ENCODE measurements at regions not wholly inside any gene's neighbourhood (a gene's known extent, or its start where the extent isn't known, plus 50 kb on each side); places are given as distances from the start of the nearest gene placed in this dataset.

DNA sequence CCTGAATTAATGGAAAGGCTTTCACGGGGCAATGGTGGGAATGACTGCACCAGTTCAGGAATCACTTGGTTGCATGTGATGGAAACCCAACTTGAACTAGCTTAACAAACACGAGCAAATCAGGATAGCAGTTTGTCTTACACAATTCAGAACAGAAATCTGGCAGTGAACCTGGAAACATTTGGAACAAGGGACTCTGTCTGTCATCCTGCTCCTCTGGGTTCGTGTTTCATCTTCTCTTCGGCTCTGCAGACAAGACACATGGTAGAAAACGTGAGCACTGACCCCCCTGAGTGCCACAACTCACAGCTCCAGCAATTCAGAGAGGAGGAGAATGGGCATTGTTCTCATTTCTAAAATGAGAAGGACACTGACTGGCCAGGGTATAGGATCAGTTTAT lies 218.1 kb upstream of the NREP start:
- ChIA-PET CTCF (no interaction called here), POLR2A (no interaction called here)
- no peak overlapping the region for H3K27ac ChIP-seq (ENCODE audit: low read depth, low read length)
- Mint-ChIP-seq H3K9me3 (peaks cover 0 to 3% (median 0%) of the 10 kb centered on the region in 11 donors), H3K27me3 (peaks cover 0 to 30% (median 2%) of the 10 kb centered on the region in 5 donors), H3K4me1 (no peaks in the 10 kb centered on the region), H3K36me3 (no peaks in the 10 kb centered on the region), H3K4me3 (no peak overlapping the region), H3K27ac (no peak overlapping the region)
- no peak overlapping the region for H3K4me3 ChIP-seq (ENCODE audit: low read length)
- H3K9me3 ChIP-seq (ENCODE audit: control insufficient read depth in 2 of 3, low read length in 3 of 3), result no peaks in the 10 kb centered on the region
- H3K4me1 ChIP-seq (ENCODE audit: control insufficient read depth in 2 of 2, insufficient read depth in 2 of 2, low read length in 2 of 2), result no peaks in the 10 kb centered on the region
- ATAC-seq (no peak), DNase-seq (no peak)
- H3K36me3 ChIP-seq (ENCODE audit: control insufficient read depth in 2 of 3, insufficient read depth in 3 of 3, low read length in 3 of 3), result no peaks in the 10 kb centered on the region
- intact Hi-C loops (cut with micrococcal nuclease), result no loop called here
- no peaks in the 10 kb centered on the region for H3K27me3 ChIP-seq (ENCODE audit: control insufficient read depth in 2 of 2, insufficient read depth in 2 of 2, low read length in 2 of 2)

- Histone ChIP-seq H3K9me3 (ENCODE audit: control insufficient read depth in 2 of 3, low read length in 3 of 3) (no peaks in the 10 kb centered on the region), H3K36me3 (ENCODE audit: control insufficient read depth in 2 of 3, insufficient read depth in 3 of 3, low read length in 3 of 3) (no peaks in the 10 kb centered on the region), H3K4me3 (ENCODE audit: low read length) (no peak overlapping the region), H3K27me3 (ENCODE audit: control insufficient read depth in 2 of 2, insufficient read depth in 2 of 2, low read length in 2 of 2) (no peaks in the 10 kb centered on the region), H3K27ac (ENCODE audit: low read depth, low read length) (no peak overlapping the region), H3K4me1 (ENCODE audit: control insufficient read depth in 2 of 2, insufficient read depth in 2 of 2, low read length in 2 of 2) (no peaks in the 10 kb centered on the region)
- H3K27ac Mint-ChIP-seq, result no peak overlapping the region
- ATAC-seq, result no peak
- ChIA-PET CTCF (no interaction called here), POLR2A (interaction anchor here (0.6 kb wide), 1 partner anchor 823 kb away, joined by 3 read pairs; no protein-coding TSS in a partner anchor)
- H3K27me3 Mint-ChIP-seq, result peaks cover 0 to 30% (median 14%) of the 10 kb centered on the region in 5 donors
- no peak for DNase-seq
- intact Hi-C loops (cut with micrococcal nuclease), result no loop called here
- H3K9me3 Mint-ChIP-seq, result peaks cover 0 to 6% (median 0%) of the 10 kb centered on the region in 11 donors
- H3K36me3 Mint-ChIP-seq, result no peaks in the 10 kb centered on the region
- no peaks in the 10 kb centered on the region for H3K4me1 Mint-ChIP-seq
- H3K4me3 Mint-ChIP-seq, result no peak overlapping the region
Observed at GRCh38 chr5:111973961-111974360, 217.0 kb upstream of the NREP start.

DNA sequence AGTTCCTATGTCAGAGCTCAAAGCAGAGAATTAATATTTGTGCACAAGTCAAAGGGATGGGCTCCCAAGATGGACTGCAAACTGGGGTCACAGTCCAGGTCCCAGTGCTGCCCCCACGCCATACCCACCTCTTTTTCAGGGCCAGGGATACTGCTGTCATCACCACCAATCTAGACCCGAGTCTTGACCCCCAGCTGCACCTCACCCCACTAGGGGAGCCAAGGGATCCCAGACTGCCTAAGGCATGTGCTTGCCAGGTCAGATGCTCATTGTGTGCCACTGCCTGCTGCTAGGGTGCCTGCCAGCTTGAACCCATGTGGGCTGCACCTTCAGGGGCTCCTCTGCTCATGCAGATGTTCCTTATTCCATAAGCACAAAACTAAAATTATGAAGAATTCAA lies 215.6 kb upstream of the NREP start:
- ChIA-PET CTCF (no interaction called here), POLR2A (no interaction called here)
- no peak for DNase-seq
- H3K4me1 ChIP-seq (ENCODE audit: control insufficient read depth in 2 of 2, insufficient read depth in 2 of 2, low read length in 2 of 2), result no peaks in the 10 kb centered on the region
- H3K4me1 Mint-ChIP-seq, result no peaks in the 10 kb centered on the region
- H3K36me3 Mint-ChIP-seq, result no peaks in the 10 kb centered on the region
- no peaks in the 10 kb centered on the region for H3K27me3 ChIP-seq (ENCODE audit: control insufficient read depth in 2 of 2, insufficient read depth in 2 of 2, low read length in 2 of 2)
- no peaks in the 10 kb centered on the region for H3K9me3 ChIP-seq (ENCODE audit: control insufficient read depth in 2 of 3, low read length in 3 of 3)
- H3K27ac ChIP-seq (ENCODE audit: low read depth, low read length), result no peak overlapping the region
- no peak for ATAC-seq
- no peak overlapping the region for H3K4me3 Mint-ChIP-seq
- H3K9me3 Mint-ChIP-seq, result peaks cover 0 to 6% (median 0%) of the 10 kb centered on the region in 11 donors
- H3K4me3 ChIP-seq (ENCODE audit: low read length), result no peak overlapping the region
- intact Hi-C loops (cut with micrococcal nuclease), result no loop called here
- H3K27ac Mint-ChIP-seq, result no peak overlapping the region
- H3K36me3 ChIP-seq (ENCODE audit: control insufficient read depth in 2 of 3, insufficient read depth in 3 of 3, low read length in 3 of 3), result no peaks in the 10 kb centered on the region
- peaks cover 0 to 29% (median 15%) of the 10 kb centered on the region in 5 donors for H3K27me3 Mint-ChIP-seq

DNA sequence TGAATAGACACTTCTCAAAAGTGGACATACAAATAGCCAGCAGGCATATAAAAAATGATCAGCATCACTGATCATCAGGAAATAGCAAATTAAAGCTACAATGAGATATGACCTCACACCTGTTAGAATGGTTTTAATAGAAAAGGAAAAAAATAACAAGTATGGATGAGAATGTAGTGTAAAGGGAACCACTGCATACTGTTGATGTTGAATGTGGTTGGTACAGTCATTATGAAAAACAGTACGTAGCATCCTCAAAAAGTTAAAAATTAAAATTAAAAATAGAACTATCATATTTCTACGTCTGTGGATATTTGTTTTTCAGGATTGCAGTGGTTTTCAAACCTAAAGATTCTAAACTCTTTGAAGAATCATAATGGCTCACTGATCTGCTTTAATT lies 215.1 kb upstream of the NREP start:
- ChIA-PET POLR2A (no interaction called here), CTCF (no interaction called here)
- no peaks in the 10 kb centered on the region for H3K27me3 ChIP-seq (ENCODE audit: control insufficient read depth in 2 of 2, insufficient read depth in 2 of 2, low read length in 2 of 2)
- H3K9me3 Mint-ChIP-seq, result peaks cover 0 to 6% (median 0%) of the 10 kb centered on the region in 11 donors
- H3K4me1 Mint-ChIP-seq, result no peaks in the 10 kb centered on the region
- H3K27ac ChIP-seq (ENCODE audit: low read depth, low read length), result no peak overlapping the region
- peaks cover 0 to 32% (median 15%) of the 10 kb centered on the region in 5 donors for H3K27me3 Mint-ChIP-seq
- no peak overlapping the region for H3K4me3 ChIP-seq (ENCODE audit: low read length)
- H3K4me3 Mint-ChIP-seq, result no peak overlapping the region
- ATAC-seq, result no peak
- intact Hi-C loops (cut with micrococcal nuclease), result no loop called here
- H3K4me1 ChIP-seq (ENCODE audit: control insufficient read depth in 2 of 2, insufficient read depth in 2 of 2, low read length in 2 of 2), result no peaks in the 10 kb centered on the region
- H3K9me3 ChIP-seq (ENCODE audit: control insufficient read depth in 2 of 3, low read length in 3 of 3), result no peaks in the 10 kb centered on the region
- H3K27ac Mint-ChIP-seq, result no peak overlapping the region
- H3K36me3 ChIP-seq (ENCODE audit: control insufficient read depth in 2 of 3, insufficient read depth in 3 of 3, low read length in 3 of 3), result no peaks in the 10 kb centered on the region
- no peak for DNase-seq
- H3K36me3 Mint-ChIP-seq, result no peaks in the 10 kb centered on the region

DNA sequence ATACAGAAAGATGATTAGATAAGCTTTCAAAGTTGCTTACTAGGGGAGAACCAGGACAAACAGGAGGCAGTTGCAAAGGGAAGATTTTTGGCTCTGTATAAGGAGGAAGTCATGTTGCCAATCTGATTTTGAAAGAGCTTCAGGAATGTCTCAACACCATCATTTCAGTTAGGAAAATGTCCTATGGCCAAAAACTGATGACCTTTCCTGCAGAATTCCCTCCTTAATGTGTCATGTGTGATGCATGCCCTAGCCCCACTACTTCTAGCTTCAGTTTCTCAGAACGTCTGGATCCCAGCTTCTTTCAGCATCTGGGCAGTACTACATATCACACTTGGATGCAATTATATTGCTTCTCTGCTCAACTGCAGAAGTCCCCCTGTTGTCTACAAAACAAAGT lies 211.5 kb upstream of the NREP start:
- Mint-ChIP-seq H3K4me3 (no peak overlapping the region), H3K36me3 (no peaks in the 10 kb centered on the region), H3K27me3 (peaks cover 0 to 18% (median 10%) of the 10 kb centered on the region in 5 donors), H3K4me1 (no peaks in the 10 kb centered on the region), H3K27ac (no peak overlapping the region), H3K9me3 (peaks cover 0 to 3% (median 0%) of the 10 kb centered on the region in 11 donors)
- ATAC-seq, result no peak
- Histone ChIP-seq H3K27ac (ENCODE audit: low read depth, low read length) (no peak overlapping the region), H3K4me3 (ENCODE audit: low read length) (no peak overlapping the region), H3K27me3 (ENCODE audit: control insufficient read depth in 2 of 2, insufficient read depth in 2 of 2, low read length in 2 of 2) (no peaks in the 10 kb centered on the region), H3K9me3 (ENCODE audit: control insufficient read depth in 2 of 3, low read length in 3 of 3) (no peaks in the 10 kb centered on the region), H3K36me3 (ENCODE audit: control insufficient read depth in 2 of 3, insufficient read depth in 3 of 3, low read length in 3 of 3) (no peaks in the 10 kb centered on the region), H3K4me1 (ENCODE audit: control insufficient read depth in 2 of 2, insufficient read depth in 2 of 2, low read length in 2 of 2) (no peaks in the 10 kb centered on the region)
- ChIA-PET POLR2A (no interaction called here), CTCF (no interaction called here)
- DNase-seq, result no peak
- intact Hi-C loops (cut with micrococcal nuclease), result no loop called here

DNA sequence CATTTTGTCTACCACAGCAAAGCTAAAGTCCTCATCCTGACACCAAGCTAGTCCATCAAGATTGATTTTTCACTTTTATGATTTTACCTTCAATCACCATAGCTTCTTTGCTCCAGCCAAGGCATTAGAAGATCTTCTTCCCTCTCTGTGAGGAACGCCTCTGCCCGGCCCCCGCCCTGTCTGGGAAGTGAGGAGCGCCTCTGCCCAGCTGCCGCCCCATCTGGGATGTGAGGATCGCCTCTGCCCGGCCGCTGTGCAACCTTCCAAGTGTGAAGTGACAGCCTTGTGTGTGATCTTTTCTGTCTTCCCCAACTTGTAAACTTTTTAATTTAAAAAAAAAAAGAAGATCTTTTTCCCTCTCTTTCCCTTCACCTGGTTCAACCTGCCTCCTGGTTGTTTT lies 210.5 kb upstream of the NREP start:
- POLR2A ChIA-PET, result no interaction called here
- Histone ChIP-seq H3K9me3 (ENCODE audit: control insufficient read depth in 2 of 3, low read length in 3 of 3) (no peaks in the 10 kb centered on the region), H3K27me3 (ENCODE audit: control insufficient read depth in 2 of 2, insufficient read depth in 2 of 2, low read length in 2 of 2) (no peaks in the 10 kb centered on the region), H3K36me3 (ENCODE audit: control insufficient read depth in 2 of 3, insufficient read depth in 3 of 3, low read length in 3 of 3) (no peaks in the 10 kb centered on the region), H3K4me1 (ENCODE audit: control insufficient read depth in 2 of 2, insufficient read depth in 2 of 2, low read length in 2 of 2) (no peaks in the 10 kb centered on the region), H3K4me3 (ENCODE audit: low read length) (no peak overlapping the region), H3K27ac (ENCODE audit: low read depth, low read length) (no peak overlapping the region)
- intact Hi-C loops (cut with micrococcal nuclease), result no loop called here
- no peak for DNase-seq
- Mint-ChIP-seq H3K27me3 (peaks cover 0 to 22% (median 11%) of the 10 kb centered on the region in 5 donors), H3K9me3 (peaks cover 0 to 3% (median 0%) of the 10 kb centered on the region in 11 donors), H3K4me3 (no peak overlapping the region), H3K4me1 (no peaks in the 10 kb centered on the region), H3K27ac (no peak overlapping the region), H3K36me3 (no peaks in the 10 kb centered on the region)
- CTCF ChIA-PET, result no interaction called here
- ATAC-seq, result no peak

DNA sequence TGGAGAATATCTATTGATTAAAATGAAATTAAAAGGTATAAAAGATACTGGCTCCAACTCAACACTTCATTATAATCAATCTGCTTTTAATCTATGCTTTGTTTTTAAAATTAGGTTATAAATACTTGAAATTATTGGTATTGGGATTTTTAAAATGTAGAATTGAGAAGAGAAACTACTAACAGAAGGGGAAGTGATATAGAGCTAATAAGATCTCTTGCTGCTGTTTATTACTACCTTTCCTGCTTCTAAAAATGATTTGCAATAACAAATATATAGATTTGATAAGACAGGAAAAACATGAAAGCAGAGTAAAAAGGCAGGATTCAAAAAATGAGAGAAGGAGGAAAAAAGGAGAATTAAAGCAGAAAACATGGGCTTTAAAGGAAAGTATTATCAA lies 209.3 kb upstream of the NREP start:
- Histone ChIP-seq H3K4me3 (ENCODE audit: low read length) (no peak overlapping the region), H3K27me3 (ENCODE audit: control insufficient read depth in 2 of 2, insufficient read depth in 2 of 2, low read length in 2 of 2) (no peaks in the 10 kb centered on the region), H3K36me3 (ENCODE audit: control insufficient read depth in 2 of 3, insufficient read depth in 3 of 3, low read length in 3 of 3) (no peaks in the 10 kb centered on the region), H3K9me3 (ENCODE audit: control insufficient read depth in 2 of 3, low read length in 3 of 3) (no peaks in the 10 kb centered on the region), H3K27ac (ENCODE audit: low read depth, low read length) (no peak overlapping the region), H3K4me1 (ENCODE audit: control insufficient read depth in 2 of 2, insufficient read depth in 2 of 2, low read length in 2 of 2) (no peaks in the 10 kb centered on the region)
- no peak for ATAC-seq
- ChIA-PET POLR2A (no interaction called here), CTCF (interaction anchor here (0.7 kb wide), 1 partner anchor 13 kb away, joined by 3 read pairs; no protein-coding TSS in a partner anchor)
- Mint-ChIP-seq H3K27me3 (peaks cover 0 to 19% (median 8%) of the 10 kb centered on the region in 5 donors), H3K4me1 (no peaks in the 10 kb centered on the region), H3K36me3 (no peaks in the 10 kb centered on the region), H3K27ac (no peak overlapping the region), H3K4me3 (no peak overlapping the region), H3K9me3 (peaks cover 0 to 3% (median 0%) of the 10 kb centered on the region in 11 donors)
- DNase-seq, result no peak
- intact Hi-C loops (cut with micrococcal nuclease), result no loop called here

Data from naive thymus-derived CD4-positive, alpha-beta T cell (primary cell).